ENCODE measurements at regions not wholly inside any gene's neighbourhood (a gene's known extent, or its start where the extent isn't known, plus 50 kb on each side); places are given as distances from the start of the nearest gene placed in this dataset.

DNA sequence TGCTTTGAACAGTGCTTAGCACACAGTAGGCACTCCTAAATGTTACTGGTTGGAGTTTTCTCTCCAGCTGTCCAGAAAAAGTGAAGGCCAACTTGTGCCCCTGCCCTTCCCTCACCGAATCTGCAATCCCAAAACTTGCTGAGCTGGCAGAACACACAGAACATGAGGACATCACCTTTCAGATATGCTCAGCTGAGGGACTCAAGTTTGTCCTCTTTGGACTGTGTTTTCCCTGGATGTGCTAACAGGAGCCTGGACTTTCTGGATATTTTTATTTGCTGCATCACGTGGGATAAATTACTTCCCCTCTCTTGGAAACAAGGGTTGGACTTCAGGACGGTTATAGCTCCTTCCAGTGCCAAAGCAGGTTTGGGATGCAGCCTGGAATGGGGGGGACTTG lies 59.5 kb upstream of the SMAD6 start:
- TF ChIP-seq POLR2A (IDR thresholded peaks at IDR 0.05; ENCODE audit: low read depth, low read length) (no peak), POLR2AphosphoS5 (IDR thresholded peaks at IDR 0.05; ENCODE audit: insufficient read depth, low read depth, low read length) (no peak), MYC (IDR thresholded peaks at IDR 0.05; ENCODE audit: low read depth, low read length) (no peak)
- TF ChIP-seq, protein P1, sequence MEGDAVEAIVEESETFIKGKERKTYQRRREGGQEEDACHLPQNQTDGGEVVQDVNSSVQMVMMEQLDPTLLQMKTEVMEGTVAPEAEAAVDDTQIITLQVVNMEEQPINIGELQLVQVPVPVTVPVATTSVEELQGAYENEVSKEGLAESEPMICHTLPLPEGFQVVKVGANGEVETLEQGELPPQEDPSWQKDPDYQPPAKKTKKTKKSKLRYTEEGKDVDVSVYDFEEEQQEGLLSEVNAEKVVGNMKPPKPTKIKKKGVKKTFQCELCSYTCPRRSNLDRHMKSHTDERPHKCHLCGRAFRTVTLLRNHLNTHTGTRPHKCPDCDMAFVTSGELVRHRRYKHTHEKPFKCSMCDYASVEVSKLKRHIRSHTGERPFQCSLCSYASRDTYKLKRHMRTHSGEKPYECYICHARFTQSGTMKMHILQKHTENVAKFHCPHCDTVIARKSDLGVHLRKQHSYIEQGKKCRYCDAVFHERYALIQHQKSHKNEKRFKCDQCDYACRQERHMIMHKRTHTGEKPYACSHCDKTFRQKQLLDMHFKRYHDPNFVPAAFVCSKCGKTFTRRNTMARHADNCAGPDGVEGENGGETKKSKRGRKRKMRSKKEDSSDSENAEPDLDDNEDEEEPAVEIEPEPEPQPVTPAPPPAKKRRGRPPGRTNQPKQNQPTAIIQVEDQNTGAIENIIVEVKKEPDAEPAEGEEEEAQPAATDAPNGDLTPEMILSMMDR (IDR thresholded peaks at IDR 0.05; ENCODE audit: extremely low read depth in 1 of 2, insufficient read depth in 1 of 2, low read depth in 1 of 2, low read length in 2 of 2): no peak
- TF ChIP-seq, protein P2, sequence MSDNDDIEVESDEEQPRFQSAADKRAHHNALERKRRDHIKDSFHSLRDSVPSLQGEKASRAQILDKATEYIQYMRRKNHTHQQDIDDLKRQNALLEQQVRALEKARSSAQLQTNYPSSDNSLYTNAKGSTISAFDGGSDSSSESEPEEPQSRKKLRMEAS (IDR thresholded peaks at IDR 0.05; ENCODE audit: insufficient read depth, insufficient read length): no peak

All from endothelial cell of umbilical vein (primary cell).